ENCODE measurements at regions not wholly inside any gene's neighbourhood (a gene's known extent, or its start where the extent isn't known, plus 50 kb on each side); places are given as distances from the start of the nearest gene placed in this dataset.

- no peak for DNase-seq (ENCODE audit: low read depth in 1 of 2, low spot score in 2 of 2)
- H3K9me3 ChIP-seq (ENCODE audit: insufficient read depth in 2 of 2, low read depth in 1 of 2, low read length in 1 of 2), result no peaks in the 10 kb centered on the region
- no peak overlapping the region for H4K91ac ChIP-seq (replicated peaks; ENCODE audit: insufficient read length, low read length)
- H2BK20ac ChIP-seq (ENCODE audit: low read length), result no peak overlapping the region
- H3K4me2 ChIP-seq (ENCODE audit: insufficient read depth in 1 of 2, low read depth in 2 of 2, low read length in 2 of 2), result no peak overlapping the region
- CTCF ChIA-PET (ENCODE audit: partially characterized antibody), result no interaction called here
- no peak overlapping the region for H2BK120ac ChIP-seq (replicated peaks; ENCODE audit: low read depth, low read length)
- H3K4me1 ChIP-seq (replicated peaks in 1 of 4; ENCODE audit: control insufficient read depth in 3 of 4, insufficient read depth in 4 of 4, low read length in 3 of 4), result no peaks in the 10 kb centered on the region
- H3K79me2 ChIP-seq (ENCODE audit: control insufficient read depth in 1 of 2, insufficient read depth in 2 of 2, low read length in 2 of 2), result no peaks in the 10 kb centered on the region
- H4K5ac ChIP-seq (ENCODE audit: insufficient read length, low read depth, low read length), result no peak overlapping the region
- no peak overlapping the region for H2BK15ac ChIP-seq (ENCODE audit: low read length)
- H2AFZ ChIP-seq (ENCODE audit: low read length), result no peak overlapping the region
- H2BK12ac ChIP-seq (ENCODE audit: low read depth, low read length), result no peak overlapping the region
- no peak for TF ChIP-seq SP4 (IDR thresholded peaks at IDR 0.05; ENCODE audit: low read length)
- TF ChIP-seq BRCA1 (IDR thresholded peaks at IDR 0.05; ENCODE audit: low read depth, low read length), result no peak
- TF ChIP-seq MAFK (IDR thresholded peaks at IDR 0.05; ENCODE audit: low read depth, low read length), result no peak
- TF ChIP-seq BCL11A (IDR thresholded peaks at IDR 0.05; ENCODE audit: low read depth in 2 of 2, low read length in 2 of 2), result no peak
- no peak overlapping the region for H3K4me3 ChIP-seq (ENCODE audit: extremely low read depth in 1 of 4, insufficient read depth in 2 of 4, low read depth in 3 of 4, low read length in 4 of 4)
- no peaks in the 10 kb centered on the region for H3K79me1 ChIP-seq (ENCODE audit: low read depth, low read length)
- POLR2A ChIA-PET (ENCODE audit: partially characterized antibody), result no interaction called here
- H3K27ac ChIP-seq (ENCODE audit: low read depth, low read length), result no peak overlapping the region
- H3K56ac ChIP-seq (replicated peaks; ENCODE audit: insufficient read length, low read depth, low read length), result no peak overlapping the region
- no peaks in the 10 kb centered on the region for H3K36me3 ChIP-seq (ENCODE audit: control insufficient read depth in 2 of 4, insufficient read depth in 4 of 4, low read length in 3 of 4)
- no peak overlapping the region for H3K9ac ChIP-seq (replicated peaks in 1 of 4; ENCODE audit: extremely low read depth in 1 of 4, low read depth in 3 of 4, low read length in 3 of 4)
- FAIRE-seq, result no peak
- no peak overlapping the region for H4K8ac ChIP-seq (ENCODE audit: extremely low read depth, insufficient read depth, low read length)
- no peaks in the 10 kb centered on the region for H3K23me2 ChIP-seq (ENCODE audit: low read depth, low read length)
- H3K27me3 ChIP-seq (replicated peaks in 1 of 4; ENCODE audit: control insufficient read depth in 3 of 4, extremely low read depth in 1 of 4, insufficient read depth in 3 of 4, low read length in 3 of 4), result no peaks in the 10 kb centered on the region
- H2BK5ac ChIP-seq (ENCODE audit: low read depth, low read length), result no peak overlapping the region
- no peak overlapping the region for H3K14ac ChIP-seq (ENCODE audit: insufficient read length)
- no peak overlapping the region for H3K23ac ChIP-seq (ENCODE audit: insufficient read length)
- no peak overlapping the region for H3K4ac ChIP-seq (replicated peaks; ENCODE audit: insufficient read length, low read depth, low read length)
- H4K20me1 ChIP-seq (replicated peaks in 1 of 2; ENCODE audit: control insufficient read depth in 1 of 2, insufficient read depth in 2 of 2, low read length in 2 of 2), result no peaks in the 10 kb centered on the region
- H2AK5ac ChIP-seq (ENCODE audit: low read depth, low read length), result no peak overlapping the region
- H3K18ac ChIP-seq (ENCODE audit: extremely low read depth, low read length), result no peak overlapping the region
Observed at GRCh38 chr18:60838677-60839076, 466.1 kb upstream of the MC4R start.

Measured in H1 (cell line).